Cardiac muscle cell (in vitro differentiated cells and primary cell): ENCODE measurements at regions not wholly inside any gene's neighbourhood (a gene's known extent, or its start where the extent isn't known, plus 50 kb on each side); places are given as distances from the start of the nearest gene placed in this dataset.
"Not testable (repeated sequence)": the region's sequence is repeated elsewhere in the genome, so short reads cannot be mapped to it uniquely, and the experiment has no call there.

Experiments
- DNase-seq, 2 donors: peaks; one replicate each; pipeline versions ENCODE4 v3.0.0 to v3.0.0-alpha.2; 2010 to 2017; ENCODE audit warnings: low read depth in 1 of 2, low spot score in 1 of 2
- H3K27ac ChIP-seq: fragments of 200-600 bp; sonication (generic); 2 replicates; pipeline ENCODE4 v1.5.1; 2016
- H3K27me3 ChIP-seq: fragments of 200-600 bp; sonication (generic); 2 replicates; pipeline ENCODE4 v1.6.0; 2016; ENCODE audit warnings: control low read depth
- H3K36me3 ChIP-seq: fragments of 200-600 bp; sonication (generic); 2 replicates; pipeline ENCODE4 v1.5.1; 2016; ENCODE audit warnings: control low read depth
- H3K4me1 ChIP-seq: fragments of 200-600 bp; sonication (generic); 2 replicates; pipeline ENCODE4 v1.8.1; 2017; ENCODE audit warnings: low read depth, mild to moderate bottlenecking, mixed run types
- H3K4me3 ChIP-seq: fragments of 200-600 bp; sonication (generic); 2 replicates; pipeline ENCODE4 v1.5.1; 2016; ENCODE audit warnings: mild to moderate bottlenecking
- H3K9me3 ChIP-seq: fragments of 200-600 bp; sonication (generic); 2 replicates; pipeline ENCODE4 v1.5.1; 2017; ENCODE audit warnings: low read depth, mild to moderate bottlenecking, control low read depth
- CTCF ChIP-seq: IDR thresholded peaks from 2 replicates; pipeline ENCODE4 v1.5.1; 2012; ENCODE audit warnings: low read depth, mild to moderate bottlenecking, low read length

- DNase-seq = no peak
- no peak overlapping the region for H3K4me3 ChIP-seq
- TF ChIP-seq CTCF = no peak
Measured at GRCh38 chr4:125642645-125643044, 327.9 kb downstream of the FAT4 start.

GRCh38 chr4:125649452-125649851, 334.7 kb downstream of the FAT4 start:
- no peak for TF ChIP-seq CTCF
- no peaks in the 10 kb centered on the region for H3K9me3 ChIP-seq

More at GRCh38 chr4:125642645-125643044, 327.9 kb downstream of the FAT4 start:
- Histone ChIP-seq H3K9me3 (no peaks in the 10 kb centered on the region), H3K27me3 (no peaks in the 10 kb centered on the region), H3K4me1 (no peaks in the 10 kb centered on the region), H3K36me3 (no peaks in the 10 kb centered on the region), H3K27ac (no peak overlapping the region)

GRCh38 chr4:125650557-125650956, 335.8 kb downstream of the FAT4 start:
- H3K4me1 ChIP-seq = no peaks in the 10 kb centered on the region
- no peaks in the 10 kb centered on the region for H3K36me3 ChIP-seq
- no peaks in the 10 kb centered on the region for H3K9me3 ChIP-seq
- no peak overlapping the region for H3K4me3 ChIP-seq
- DNase-seq = no peak
- TF ChIP-seq CTCF = no peak
- no peak overlapping the region for H3K27ac ChIP-seq
- no peaks in the 10 kb centered on the region for H3K27me3 ChIP-seq

More at GRCh38 chr4:125649452-125649851, 334.7 kb downstream of the FAT4 start:
- no peak overlapping the region for H3K4me3 ChIP-seq
- no peaks in the 10 kb centered on the region for H3K36me3 ChIP-seq
- no peaks in the 10 kb centered on the region for H3K27me3 ChIP-seq
- no peak for DNase-seq
- no peak overlapping the region for H3K27ac ChIP-seq
- no peaks in the 10 kb centered on the region for H3K4me1 ChIP-seq

GRCh38 chr4:125651707-125652357, 337.1 kb downstream of the FAT4 start:
- not testable (repeated sequence) for H3K4me3 ChIP-seq, DNase-seq, H3K36me3 ChIP-seq, H3K9me3 ChIP-seq, H3K4me1 ChIP-seq, H3K27ac ChIP-seq, H3K27me3 ChIP-seq

GRCh38 chr4:125658773-125659172, 344.0 kb downstream of the FAT4 start:
- Histone ChIP-seq H3K27ac (no peak overlapping the region), H3K4me1 (peaks cover 12% of the 10 kb centered on the region), H3K9me3 (no peaks in the 10 kb centered on the region), H3K36me3 (no peaks in the 10 kb centered on the region), H3K4me3 (no peak overlapping the region), H3K27me3 (no peaks in the 10 kb centered on the region)
- no peak for DNase-seq
- TF ChIP-seq CTCF = no peak

- H3K36me3 ChIP-seq = no peaks in the 10 kb centered on the region
- H3K27ac ChIP-seq = no peak overlapping the region
- H3K4me1 ChIP-seq = no peaks in the 10 kb centered on the region
- H3K27me3 ChIP-seq = no peaks in the 10 kb centered on the region
- no peak for DNase-seq
- H3K9me3 ChIP-seq = no peaks in the 10 kb centered on the region
- no peak for TF ChIP-seq CTCF
- no peak overlapping the region for H3K4me3 ChIP-seq
Measured at GRCh38 chr4:125663896-125664767, 349.4 kb downstream of the FAT4 start.
